Caco-2 (cell line): ENCODE measurements at regions not wholly inside any gene's neighbourhood (a gene's known extent, or its start where the extent isn't known, plus 50 kb on each side); places are given as distances from the start of the nearest gene placed in this dataset.

ENCODE experiments used
- BruUV-seq: library from RNA; stranded (reverse); fragments of 400-500 nt; replicated peaks from 2 replicates; lab custom pipeline; 2021; lab: Mats Ljungman, UMichigan
- CTCF ChIA-PET: fragments of 300-600 bp; sonication (Branson Sonifier 250); formaldehyde crosslinking; loops from one replicate; lab custom pipeline; 2022; ENCODE audit warnings: antibody characterized with exemption; lab: Charles Lee
- POLR2A ChIA-PET: fragments of 300-600 bp; sonication (Branson Sonifier 250); formaldehyde crosslinking; loops from one replicate; lab custom pipeline; 2022; ENCODE audit warnings: antibody characterized with exemption; lab: Charles Lee
- DNase-seq, 2 experiments: peaks; one replicate each; pipeline versions ENCODE4 v3.0.0 to v3.0.0-alpha.2; 2020 to 2022
- H3K27me3 ChIP-seq: replicated peaks from 2 replicates; pipeline ENCODE4 v1.6.0; 2011; ENCODE audit warnings: low read length; ENCODE audit not compliant: control insufficient read depth, insufficient read depth
- H3K36me3 ChIP-seq: 2 replicates; pipeline ENCODE4 v1.5.1; 2011; ENCODE audit warnings: low read length; ENCODE audit not compliant: control insufficient read depth, insufficient read depth
- H3K4me1 ChIP-seq: fragments of 250-450 bp; sonication (Bioruptor Pico); 2 replicates; pipeline ENCODE4 v1.5.1; 2020; ENCODE audit warnings: mild to moderate bottlenecking
- H3K4me3 ChIP-seq: 2 replicates; pipeline ENCODE4 v1.5.1; 2011; ENCODE audit warnings: low read depth, mild to moderate bottlenecking, control low read depth, low read length
- H3K9me3 ChIP-seq: fragments of 250-450 bp; sonication (Bioruptor Pico); 2 replicates; pipeline ENCODE4 v1.5.1; 2020; ENCODE audit warnings: mild to moderate bottlenecking, moderate library complexity
- H3K27ac Mint-ChIP-seq: one replicate; pipeline ENCODE4 v1.8.0; 2022; ENCODE audit warnings: mixed read lengths; ENCODE audit not compliant: unreplicated experiment
- H3K27me3 Mint-ChIP-seq: one replicate; pipeline ENCODE4 v1.8.0; 2022; ENCODE audit warnings: mixed read lengths; ENCODE audit not compliant: insufficient read depth, unreplicated experiment
- H3K36me3 Mint-ChIP-seq: one replicate; pipeline ENCODE4 v1.8.0; 2022; ENCODE audit warnings: mild to moderate bottlenecking, mixed read lengths; ENCODE audit not compliant: insufficient read depth, unreplicated experiment
- H3K4me1 Mint-ChIP-seq: one replicate; pipeline ENCODE4 v1.8.0; 2022; ENCODE audit warnings: low read depth, mixed read lengths; ENCODE audit not compliant: unreplicated experiment
- H3K4me3 Mint-ChIP-seq: one replicate; pipeline ENCODE4 v1.8.0; 2022; ENCODE audit warnings: mild to moderate bottlenecking, moderate library complexity, mixed read lengths; ENCODE audit not compliant: unreplicated experiment
- H3K9me3 Mint-ChIP-seq: one replicate; pipeline ENCODE4 v1.8.0; 2022; ENCODE audit warnings: mixed read lengths; ENCODE audit not compliant: unreplicated experiment
- intact Hi-C: fragments of 100-400 bp; cut with micrococcal nuclease; formaldehyde crosslinking; loops from one replicate; pipeline ENCODE4 v1.10.0; 2022; ENCODE audit not compliant: unreplicated experiment
- TF ChIP-seq, protein P1 (sequence below), 2 experiments: fragments of 200-600 bp in 1 of 2; IDR thresholded peaks; 1 replicate in 1 of 2; 2 replicates in 1 of 2; pipeline versions ENCODE4 v1.5.1 to v1.8.0; 2011 to 2022; ENCODE audit warnings: antibody characterized with exemption in 1 of 2, control low read depth in 1 of 2, inconsistent platforms in 1 of 2, low read depth in 1 of 2, low read length in 1 of 2, mild to moderate bottlenecking in 1 of 2, moderate library complexity in 1 of 2; ENCODE audit not compliant: insufficient read depth in 1 of 2, severe bottlenecking in 1 of 2, unreplicated experiment in 1 of 2

DNA sequence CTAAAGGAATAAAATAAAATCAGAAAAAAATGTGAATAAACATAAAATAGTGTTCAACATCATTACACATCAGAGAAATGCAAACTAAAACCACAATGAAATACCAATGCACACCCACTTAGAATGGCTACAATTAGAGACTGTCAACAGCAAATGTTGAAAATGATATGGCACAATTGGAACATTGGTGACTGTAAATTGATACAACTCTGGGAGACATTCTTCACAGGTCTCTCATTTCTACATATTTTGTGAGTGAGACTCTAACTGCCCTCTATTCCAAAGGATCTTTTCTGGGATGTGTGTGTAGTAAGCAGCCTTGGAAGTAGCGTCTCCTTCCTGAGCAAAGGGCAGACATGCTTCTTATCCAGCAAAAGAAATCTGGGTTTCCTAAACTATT is 323.0 kb downstream of the FBXO15 start:
- Mint-ChIP-seq H3K4me1 (no peaks in the 10 kb centered on the region), H3K36me3 (no peaks in the 10 kb centered on the region), H3K27ac (no peak overlapping the region), H3K27me3 (peaks cover 6% of the 10 kb centered on the region), H3K9me3 (no peaks in the 10 kb centered on the region), H3K4me3 (no peak overlapping the region)
- no peaks in the 10 kb centered on the region for H3K9me3 ChIP-seq
- no peaks in the 10 kb centered on the region for H3K36me3 ChIP-seq
- CTCF ChIA-PET = no interaction called here
- no peaks in the 10 kb centered on the region for H3K4me1 ChIP-seq
- no peak for DNase-seq
- H3K27me3 ChIP-seq = no peaks in the 10 kb centered on the region
- POLR2A ChIA-PET = no interaction called here
- TF ChIP-seq, protein P1, sequence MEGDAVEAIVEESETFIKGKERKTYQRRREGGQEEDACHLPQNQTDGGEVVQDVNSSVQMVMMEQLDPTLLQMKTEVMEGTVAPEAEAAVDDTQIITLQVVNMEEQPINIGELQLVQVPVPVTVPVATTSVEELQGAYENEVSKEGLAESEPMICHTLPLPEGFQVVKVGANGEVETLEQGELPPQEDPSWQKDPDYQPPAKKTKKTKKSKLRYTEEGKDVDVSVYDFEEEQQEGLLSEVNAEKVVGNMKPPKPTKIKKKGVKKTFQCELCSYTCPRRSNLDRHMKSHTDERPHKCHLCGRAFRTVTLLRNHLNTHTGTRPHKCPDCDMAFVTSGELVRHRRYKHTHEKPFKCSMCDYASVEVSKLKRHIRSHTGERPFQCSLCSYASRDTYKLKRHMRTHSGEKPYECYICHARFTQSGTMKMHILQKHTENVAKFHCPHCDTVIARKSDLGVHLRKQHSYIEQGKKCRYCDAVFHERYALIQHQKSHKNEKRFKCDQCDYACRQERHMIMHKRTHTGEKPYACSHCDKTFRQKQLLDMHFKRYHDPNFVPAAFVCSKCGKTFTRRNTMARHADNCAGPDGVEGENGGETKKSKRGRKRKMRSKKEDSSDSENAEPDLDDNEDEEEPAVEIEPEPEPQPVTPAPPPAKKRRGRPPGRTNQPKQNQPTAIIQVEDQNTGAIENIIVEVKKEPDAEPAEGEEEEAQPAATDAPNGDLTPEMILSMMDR (IDR thresholded peaks at IDR 0.05; ENCODE audit: insufficient read depth in 1 of 2, low read depth in 1 of 2, low read length in 1 of 2, severe bottlenecking in 1 of 2, unreplicated experiment in 1 of 2) = no peak
- no peak overlapping the region for H3K4me3 ChIP-seq
- intact Hi-C loops = no loop called here
- BruUV-seq = no TSS peak

- Histone ChIP-seq H3K4me3 (no peak overlapping the region), H3K27me3 (no peaks in the 10 kb centered on the region), H3K9me3 (no peaks in the 10 kb centered on the region), H3K4me1 (no peaks in the 10 kb centered on the region), H3K36me3 (no peaks in the 10 kb centered on the region)
- Mint-ChIP-seq H3K27me3 (no peaks in the 10 kb centered on the region), H3K9me3 (no peaks in the 10 kb centered on the region), H3K4me1 (no peaks in the 10 kb centered on the region), H3K36me3 (no peaks in the 10 kb centered on the region), H3K27ac (no peak overlapping the region), H3K4me3 (no peak overlapping the region)
- no TSS peak for BruUV-seq
- ChIA-PET POLR2A (no interaction called here), CTCF (no interaction called here)
- TF ChIP-seq, protein P1 (IDR thresholded peaks at IDR 0.05; ENCODE audit: insufficient read depth in 1 of 2, low read depth in 1 of 2, low read length in 1 of 2, severe bottlenecking in 1 of 2, unreplicated experiment in 1 of 2) = no peak
- intact Hi-C loops = no loop called here
- no peak for DNase-seq
Measured at GRCh38 chr18:73812423-73812822, 335.2 kb downstream of the FBXO15 start.

DNA sequence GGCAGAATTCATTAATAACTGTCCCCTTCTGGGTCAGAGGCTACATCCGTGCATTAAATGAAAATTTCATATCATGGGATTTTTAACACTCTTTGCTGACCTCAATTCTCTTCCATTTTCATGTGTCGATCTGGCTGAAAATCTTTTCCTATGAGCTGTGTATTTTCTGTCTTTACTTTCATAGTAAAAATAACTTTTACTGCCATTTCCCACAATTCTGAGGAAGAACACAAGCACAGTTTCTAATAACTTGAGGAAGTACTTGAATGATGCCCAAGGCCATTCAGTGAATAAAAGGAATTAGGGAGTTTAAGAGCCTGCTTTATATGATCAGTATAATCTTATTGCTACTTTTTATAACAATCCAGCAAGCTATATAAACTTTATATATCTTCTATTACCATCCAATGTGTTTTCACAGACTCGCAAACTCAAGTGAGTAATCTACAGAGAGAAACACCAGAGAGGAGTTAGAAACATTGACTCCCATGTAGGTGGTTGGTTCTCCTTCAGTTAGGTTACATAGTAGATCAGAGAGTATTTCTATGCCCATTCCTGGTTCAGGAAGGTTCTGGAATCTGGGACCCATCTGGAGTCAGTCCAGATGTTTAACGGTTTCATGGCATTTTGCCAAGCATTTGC is 340.0 kb downstream of the FBXO15 start:
- H3K27me3 ChIP-seq = no peaks in the 10 kb centered on the region
- no peak overlapping the region for H3K4me3 Mint-ChIP-seq
- intact Hi-C loops = no loop called here
- no peaks in the 10 kb centered on the region for H3K36me3 ChIP-seq
- no peak overlapping the region for H3K4me3 ChIP-seq
- no TSS peak for BruUV-seq
- no peaks in the 10 kb centered on the region for H3K36me3 Mint-ChIP-seq
- no peaks in the 10 kb centered on the region for H3K4me1 Mint-ChIP-seq
- no peaks in the 10 kb centered on the region for H3K27me3 Mint-ChIP-seq
- no peak for DNase-seq
- ChIA-PET POLR2A (no interaction called here), CTCF (no interaction called here)
- H3K9me3 ChIP-seq = no peaks in the 10 kb centered on the region
- H3K27ac Mint-ChIP-seq = no peak overlapping the region
- H3K9me3 Mint-ChIP-seq = no peaks in the 10 kb centered on the region
- TF ChIP-seq, protein P1 (IDR thresholded peaks at IDR 0.05; ENCODE audit: insufficient read depth in 1 of 2, low read depth in 1 of 2, low read length in 1 of 2, severe bottlenecking in 1 of 2, unreplicated experiment in 1 of 2) = no peak
- H3K4me1 ChIP-seq = no peaks in the 10 kb centered on the region
